Brain microvascular endothelial cell (primary cell): ENCODE measurements at regions not wholly inside any gene's neighbourhood (a gene's known extent, or its start where the extent isn't known, plus 50 kb on each side); places are given as distances from the start of the nearest gene placed in this dataset.
"Not testable (repeated sequence)": the region's sequence is repeated elsewhere in the genome, so short reads cannot be mapped to it uniquely, and the experiment has no call there.

Source experiments
- DNase-seq: peaks from one replicate; pipeline ENCODE4 v3.0.0-alpha.2; 2020
- H3K27ac ChIP-seq: fragments of 250-450 bp; sonication (Bioruptor Pico); 2 replicates; pipeline ENCODE4 v1.5.1; 2020; ENCODE audit warnings: mild to moderate bottlenecking, moderate library complexity
- H3K27me3 ChIP-seq: fragments of 250-450 bp; sonication (Bioruptor Pico); replicated peaks from 2 replicates; pipeline ENCODE4 v1.5.1; 2020; ENCODE audit warnings: mild to moderate bottlenecking
- H3K36me3 ChIP-seq: fragments of 250-450 bp; sonication (Bioruptor Pico); replicated peaks from 2 replicates; pipeline ENCODE4 v1.5.1; 2020; ENCODE audit warnings: mild to moderate bottlenecking
- H3K4me3 ChIP-seq: 2 replicates; pipeline ENCODE4 v1.5.1; 2011; ENCODE audit warnings: low read depth, mild to moderate bottlenecking, control low read depth, low read length, moderate library complexity
- CTCF ChIP-seq: IDR thresholded peaks from 2 replicates; pipeline ENCODE4 v1.5.1; 2011; ENCODE audit warnings: low read depth, mild to moderate bottlenecking, moderate library complexity, low read length, control low read depth, inconsistent platforms; ENCODE audit errors: missing control alignments
- in situ Hi-C: cut with HindIII; loops from 2 replicates; pipeline ENCODE4 v1.10.0; 2017; ENCODE audit warnings: low sequenced_read_pairs, low pct_ligation_motif_present

GRCh38 chrX:13452283-13452682 lies 117.1 kb upstream of the EGFL6 start:
- Histone ChIP-seq H3K4me3 (no peak overlapping the region), H3K36me3 (no peaks in the 10 kb centered on the region), H3K27me3 (no peaks in the 10 kb centered on the region), H3K27ac (no peak overlapping the region)
- in situ Hi-C loops: no loop called here
- TF ChIP-seq CTCF: no peak
- DNase-seq: no peak

GRCh38 chrX:13449441-13449840 lies 120.0 kb upstream of the EGFL6 start:
- in situ Hi-C loops: no loop called here
- H3K36me3 ChIP-seq: no peaks in the 10 kb centered on the region
- no peak for DNase-seq
- no peak overlapping the region for H3K27ac ChIP-seq
- no peak for TF ChIP-seq CTCF
- H3K27me3 ChIP-seq: no peaks in the 10 kb centered on the region
- H3K4me3 ChIP-seq: no peak overlapping the region

GRCh38 chrX:13448941-13449340 lies 120.5 kb upstream of the EGFL6 start:
- no peak for DNase-seq
- no peak for TF ChIP-seq CTCF
- H3K4me3 ChIP-seq: no peak overlapping the region
- in situ Hi-C loops: no loop called here
- no peaks in the 10 kb centered on the region for H3K27me3 ChIP-seq
- no peak overlapping the region for H3K27ac ChIP-seq
- H3K36me3 ChIP-seq: no peaks in the 10 kb centered on the region

GRCh38 chrX:13441608-13442007 lies 121.8 kb upstream of the ATXN3L start:
- H3K4me3 ChIP-seq, DNase-seq, H3K27ac ChIP-seq, H3K27me3 ChIP-seq, H3K36me3 ChIP-seq, in situ Hi-C loops: not testable (repeated sequence)

GRCh38 chrX:13440176-13440575 lies 120.3 kb upstream of the ATXN3L start:
- in situ Hi-C loops: no loop called here
- Histone ChIP-seq H3K27ac (no peak overlapping the region), H3K36me3 (no peaks in the 10 kb centered on the region), H3K27me3 (no peaks in the 10 kb centered on the region), H3K4me3 (no peak overlapping the region)
- TF ChIP-seq CTCF: no peak
- no peak for DNase-seq

- no peak for TF ChIP-seq CTCF
- peak overlapping the region; percentile 89 for H3K27ac ChIP-seq
- H3K27me3 ChIP-seq: no peaks in the 10 kb centered on the region
- no peaks in the 10 kb centered on the region for H3K36me3 ChIP-seq
- DNase-seq: peak; percentile 43
- in situ Hi-C loops: no loop called here
- no peak overlapping the region for H3K4me3 ChIP-seq
Observed at GRCh38 chrX:13433298-13433605, 113.4 kb upstream of the ATXN3L start.
